ENCODE measurements at regions not wholly inside any gene's neighbourhood (a gene's known extent, or its start where the extent isn't known, plus 50 kb on each side); places are given as distances from the start of the nearest gene placed in this dataset.
"Not testable (repeated sequence)": the region's sequence is repeated elsewhere in the genome, so short reads cannot be mapped to it uniquely, and the experiment has no call there.

DNA sequence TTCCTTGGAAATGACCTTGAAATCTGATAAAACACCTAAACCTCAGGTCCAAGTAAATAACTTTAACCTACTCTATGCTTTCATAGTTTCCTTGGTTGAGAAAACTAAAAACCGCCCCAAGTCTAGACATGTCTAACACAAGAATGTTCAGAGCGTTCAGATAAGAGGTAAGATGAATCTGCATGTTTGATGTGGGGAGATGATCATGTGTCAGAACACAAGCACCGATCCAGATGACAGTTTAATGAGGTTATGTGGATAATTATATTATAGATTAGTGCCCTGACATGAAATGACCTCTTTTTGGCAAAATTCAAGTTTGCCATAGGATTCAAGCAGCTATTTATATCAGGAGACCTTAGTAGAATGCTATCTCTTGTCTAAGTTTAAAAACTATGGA lies 729.8 kb upstream of the SOX11 start:
- no peak for DNase-seq

DNA sequence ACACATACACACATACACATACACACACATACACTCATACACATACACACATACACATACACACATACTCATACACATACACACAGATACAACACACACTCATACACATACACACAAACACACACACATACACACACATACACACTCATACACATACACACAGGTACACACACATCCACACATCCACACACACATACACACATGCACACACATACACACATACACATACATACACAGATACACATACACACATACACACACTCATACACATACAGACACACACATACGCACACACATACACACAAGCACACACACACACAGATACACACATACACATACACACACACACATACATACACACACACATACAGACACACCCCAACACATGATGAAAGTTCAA lies 729.1 kb upstream of the SOX11 start:
- DNase-seq = no peak

DNA sequence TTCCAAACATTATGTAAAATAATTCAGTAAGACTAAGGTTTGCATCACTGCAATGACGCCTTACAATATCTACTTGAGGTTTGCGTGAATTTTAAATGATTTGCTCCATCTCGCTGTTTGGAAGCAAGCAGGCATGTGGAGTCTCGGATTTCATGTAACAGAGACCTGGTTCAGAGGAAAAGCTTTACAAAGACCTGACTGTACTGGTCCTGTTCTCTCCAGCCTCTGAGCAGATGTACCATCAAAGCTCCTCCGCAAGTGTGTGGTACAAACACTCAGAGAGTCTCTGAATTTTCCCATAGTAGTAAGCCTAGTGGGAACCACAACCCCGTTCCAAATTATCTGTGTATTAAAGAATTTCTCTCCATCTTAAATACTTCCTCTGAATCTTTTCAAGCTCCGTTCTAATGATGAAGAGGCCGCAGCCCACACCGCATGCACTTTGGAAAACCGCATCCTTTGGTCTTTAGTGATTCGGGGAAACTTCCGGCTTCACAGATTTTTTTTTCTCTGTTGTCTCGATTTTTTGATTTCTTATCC lies 728.1 kb upstream of the SOX11 start:
- DNase-seq = no peak

DNA sequence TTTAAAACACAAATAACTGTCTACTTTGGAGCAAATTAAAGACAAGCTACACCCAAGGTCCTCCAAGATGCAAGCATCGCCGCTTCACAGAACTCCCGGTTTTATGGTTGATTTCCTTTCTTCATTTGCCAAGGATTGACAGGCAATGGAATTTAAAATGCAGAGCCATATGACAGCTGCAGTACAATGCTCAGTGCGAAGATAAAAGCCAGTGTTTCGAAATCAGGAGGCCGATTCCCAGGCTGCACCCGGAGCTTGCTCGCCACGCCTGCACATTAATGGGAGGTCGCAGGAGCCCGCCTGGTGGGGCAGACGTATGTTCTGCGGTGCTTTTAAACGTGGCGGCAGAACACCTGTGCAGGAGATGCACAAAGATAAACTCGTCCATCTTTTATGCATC lies 727.6 kb upstream of the SOX11 start:
- no peak for DNase-seq

DNA sequence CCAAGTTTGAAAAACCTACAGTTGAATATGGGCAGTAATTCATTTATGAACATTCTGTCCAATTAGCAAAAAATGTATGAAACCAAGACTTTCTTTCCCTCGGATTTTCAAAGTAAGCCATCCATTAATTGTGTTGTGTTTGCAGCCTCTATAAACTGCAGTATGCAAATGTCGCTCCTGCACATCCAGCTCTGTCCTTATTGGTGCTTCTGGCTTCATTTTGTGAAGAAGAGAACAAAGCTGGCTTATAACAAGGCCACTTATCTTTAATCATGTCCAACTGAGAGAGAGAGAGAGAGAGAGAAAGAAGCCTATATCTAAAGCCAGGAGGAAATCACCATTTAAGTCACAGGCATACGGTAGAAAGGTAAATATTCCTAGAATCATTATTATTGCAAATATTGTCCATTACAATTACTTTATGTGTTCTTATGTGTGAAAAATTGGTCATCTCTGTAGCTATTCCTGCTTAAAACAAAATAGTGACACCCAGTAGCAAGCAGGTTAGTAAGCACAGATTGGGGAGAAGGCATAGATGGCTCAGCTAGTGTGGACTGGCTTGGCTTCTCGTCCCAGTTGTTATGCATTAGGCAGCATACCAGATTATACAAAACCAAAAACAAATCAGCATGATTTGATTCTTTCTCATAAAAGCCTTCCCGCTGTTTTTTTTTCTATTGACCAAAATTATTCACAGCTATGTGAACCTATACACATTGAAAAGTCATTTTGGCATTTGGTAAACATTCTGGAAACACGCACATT lies 726.4 kb upstream of the SOX11 start:
- DNase-seq = peak; percentile 32 to 52

DNA sequence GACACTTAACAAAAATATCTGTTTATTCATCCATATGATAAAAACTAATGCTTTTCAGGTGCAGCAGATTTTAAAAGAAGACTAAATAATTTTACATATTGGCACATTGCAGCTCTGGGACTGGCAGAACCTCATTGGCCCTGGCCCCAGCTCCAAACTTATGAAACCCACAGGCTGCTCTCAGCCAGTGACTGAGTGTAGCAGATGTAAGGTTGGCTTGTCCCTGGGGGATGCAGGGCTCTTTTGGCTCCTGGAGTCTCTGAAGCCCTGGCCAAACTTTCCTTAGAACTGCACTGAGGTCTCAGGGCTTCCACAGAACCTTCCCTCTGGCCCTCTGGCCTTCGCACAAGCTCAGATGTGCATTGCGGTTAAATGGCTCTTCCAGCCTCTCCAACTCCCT lies 725.0 kb upstream of the SOX11 start:
- no peak for DNase-seq

DNA sequence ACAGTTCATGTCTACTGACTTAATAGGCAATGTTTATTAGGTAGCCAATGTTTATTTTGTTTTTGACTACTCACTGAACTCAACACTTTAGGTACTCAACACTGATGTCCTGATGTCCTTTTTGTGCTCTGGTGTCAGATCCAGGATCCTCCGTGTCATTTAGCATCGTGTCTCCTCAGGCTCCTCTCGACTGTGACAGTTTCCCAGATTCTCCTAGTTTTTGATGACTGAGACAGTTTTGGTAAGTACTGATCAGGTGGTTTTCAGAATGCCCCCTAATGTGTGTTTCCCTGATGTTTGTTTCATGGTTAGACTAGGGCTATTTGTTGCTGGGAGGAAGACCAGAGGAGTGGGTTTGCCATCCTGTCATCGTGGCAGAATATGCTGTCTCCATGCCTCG lies 719.7 kb upstream of the SOX11 start:
- DNase-seq = no peak

DNA sequence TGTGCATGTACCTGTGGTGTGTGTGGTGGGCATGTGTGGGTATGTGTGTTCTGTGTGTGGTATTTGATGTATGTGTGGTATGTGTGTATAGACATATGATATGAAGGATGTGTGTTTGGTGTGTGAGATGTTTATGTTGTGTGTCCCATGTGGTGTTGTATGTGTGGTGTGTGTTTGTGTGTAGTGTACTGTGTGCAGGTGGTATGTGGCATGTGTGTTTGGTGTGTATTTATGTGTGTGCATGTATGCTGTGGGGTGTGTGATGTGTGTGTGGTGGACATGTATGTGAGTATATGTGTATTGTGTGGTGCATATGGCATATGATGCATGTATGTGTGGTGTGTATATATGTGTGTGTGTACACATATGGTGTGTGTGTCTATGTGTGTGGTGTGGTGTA lies 718.8 kb upstream of the SOX11 start:
- no peak for DNase-seq

DNA sequence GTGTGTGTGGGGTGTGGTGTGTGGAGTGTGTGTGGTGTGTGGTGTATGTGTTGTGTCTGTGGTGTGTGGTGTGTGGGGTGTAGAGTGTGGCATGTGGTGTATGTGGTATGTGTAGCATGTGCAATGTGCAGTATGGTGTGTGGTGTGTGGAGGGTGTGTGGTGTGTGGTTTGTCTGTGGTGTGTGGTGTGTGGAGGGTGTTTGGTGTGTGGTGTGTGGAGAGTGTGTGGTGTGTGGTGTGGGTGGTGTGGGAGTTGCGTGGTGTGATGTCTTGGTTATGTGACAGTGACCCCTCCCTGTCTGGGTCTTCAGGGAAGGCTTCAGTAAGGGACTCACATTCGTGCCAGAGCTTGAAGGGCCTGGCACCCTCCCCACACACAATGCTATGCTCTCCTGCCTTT lies 718.2 kb upstream of the SOX11 start:
- no peak for DNase-seq

DNA sequence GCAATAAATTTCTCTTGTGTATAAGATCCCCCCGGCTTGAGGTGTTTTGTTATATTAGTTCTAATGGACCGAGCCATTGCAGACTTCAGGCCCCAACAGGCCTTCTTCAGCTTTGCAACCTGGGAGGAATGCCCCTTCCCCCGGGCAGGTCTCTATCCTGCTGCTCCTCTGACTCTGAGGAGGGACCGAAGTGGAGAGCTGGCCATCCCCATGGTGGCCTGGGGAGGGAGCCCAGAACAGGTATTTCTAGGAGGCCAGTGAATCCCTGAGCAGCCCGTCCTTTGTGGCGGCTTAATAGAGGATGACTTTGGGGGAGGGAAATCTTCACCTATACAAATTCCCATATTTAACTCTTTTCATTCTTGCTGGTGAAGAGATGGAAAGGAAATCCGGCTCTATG lies 715.8 kb upstream of the SOX11 start:
- DNase-seq = no peak

DNA sequence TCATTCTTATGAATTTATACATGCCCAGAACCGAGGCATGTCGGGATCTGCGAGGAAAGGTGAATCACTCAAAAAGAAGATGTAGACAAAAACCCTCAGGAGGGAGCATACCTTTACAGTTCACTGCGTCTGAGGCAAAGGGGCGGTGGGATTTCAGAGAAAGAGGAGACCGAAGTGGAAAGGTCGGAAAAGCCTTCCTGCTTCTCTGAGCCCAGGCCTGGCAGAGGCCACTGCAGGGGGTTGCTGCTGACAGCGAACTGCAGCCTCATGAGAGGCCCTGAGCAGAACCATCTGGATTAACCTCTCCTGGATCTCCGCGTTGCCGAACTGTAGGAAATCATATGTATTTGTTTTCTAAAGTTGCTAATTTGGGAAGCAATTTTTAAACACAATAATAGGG lies 713.1 kb upstream of the SOX11 start:
- no peak for DNase-seq

DNA sequence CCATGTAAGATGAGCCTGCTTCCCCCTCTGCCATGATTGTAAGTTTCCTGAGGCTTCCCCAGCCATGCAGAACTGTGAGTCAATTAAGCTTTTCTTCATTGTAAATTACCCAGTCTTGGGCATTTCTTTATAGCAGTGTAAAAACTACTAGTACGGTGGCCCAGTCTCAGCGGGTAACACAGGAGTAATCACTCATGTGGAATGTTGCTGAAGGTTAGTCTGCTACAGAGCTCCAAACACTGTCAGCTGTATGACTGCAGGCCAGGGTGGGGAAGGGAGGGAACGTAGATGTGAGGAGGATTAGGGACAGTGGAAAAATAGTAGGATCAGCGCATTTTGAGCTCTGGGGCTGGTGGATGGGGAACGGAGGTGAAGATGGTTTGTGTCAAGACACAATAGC lies 711.2 kb upstream of the SOX11 start:
- no peak for DNase-seq

DNA sequence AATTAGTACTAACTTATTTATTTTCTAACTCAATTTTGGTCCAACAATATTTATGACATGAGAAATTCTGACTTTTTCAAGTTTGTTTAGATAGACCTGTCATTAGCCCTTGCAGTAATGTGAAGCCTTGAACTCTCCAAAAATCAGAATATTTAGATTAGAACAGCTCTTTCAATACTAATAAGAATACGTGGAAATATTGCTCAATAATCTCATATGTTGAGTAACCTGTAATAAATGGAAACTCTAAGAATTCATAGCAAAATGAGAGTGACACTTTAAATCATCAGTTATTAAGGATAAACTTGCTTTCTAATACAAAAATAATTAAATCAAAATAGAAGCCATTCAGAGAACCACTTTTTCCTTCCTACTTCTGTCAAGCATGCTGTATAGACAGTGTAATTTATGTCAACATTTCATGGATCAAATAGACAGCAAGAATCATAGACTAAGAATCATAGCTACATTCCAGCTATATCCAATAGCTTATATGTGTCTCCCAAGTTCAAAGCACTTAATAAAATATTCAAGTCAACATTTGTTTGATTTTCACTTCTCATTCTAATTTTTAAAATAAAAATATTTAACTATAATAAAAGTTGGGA lies 710.3 kb upstream of the SOX11 start:
- DNase-seq = no peak

DNA sequence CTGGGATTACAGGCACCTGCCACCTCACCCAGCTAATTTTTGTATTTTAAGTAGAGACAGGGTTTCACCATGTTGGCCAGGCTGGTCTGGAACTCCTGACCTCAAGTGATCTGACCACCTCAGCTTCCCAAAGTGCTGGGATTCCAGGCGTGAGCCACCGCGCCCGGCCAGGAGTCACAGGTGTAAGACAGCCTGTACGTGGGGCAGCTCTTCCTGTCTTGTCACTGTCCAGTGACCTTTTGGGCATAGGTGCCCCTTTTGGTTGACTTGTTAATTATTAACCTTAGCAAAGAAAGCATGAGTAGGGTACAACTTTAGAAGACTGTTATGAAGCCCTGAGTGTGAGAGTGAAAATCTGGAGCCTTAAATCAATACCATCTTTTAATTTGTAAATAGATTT lies 703.7 kb upstream of the SOX11 start:
- DNase-seq = not testable (repeated sequence)

DNA sequence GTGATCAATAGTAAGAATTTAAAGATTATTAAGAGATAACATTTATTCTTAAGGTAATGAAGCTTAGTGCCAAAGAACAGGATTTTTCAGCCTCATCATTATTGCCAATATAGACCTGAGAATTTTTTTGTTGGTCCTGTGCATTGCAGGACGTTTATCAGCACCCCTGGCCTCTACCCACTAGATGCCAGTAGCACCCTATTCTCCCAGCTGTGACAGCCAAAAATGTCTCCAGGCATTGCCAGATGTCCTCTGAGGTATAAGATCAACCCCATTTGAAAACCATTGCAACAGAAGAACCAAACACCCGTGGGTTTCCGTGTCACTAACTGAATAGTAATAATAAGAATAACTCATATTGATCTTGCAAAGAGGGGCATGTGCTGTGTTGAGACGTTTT lies 700.0 kb upstream of the SOX11 start:
- DNase-seq = no peak

DNA sequence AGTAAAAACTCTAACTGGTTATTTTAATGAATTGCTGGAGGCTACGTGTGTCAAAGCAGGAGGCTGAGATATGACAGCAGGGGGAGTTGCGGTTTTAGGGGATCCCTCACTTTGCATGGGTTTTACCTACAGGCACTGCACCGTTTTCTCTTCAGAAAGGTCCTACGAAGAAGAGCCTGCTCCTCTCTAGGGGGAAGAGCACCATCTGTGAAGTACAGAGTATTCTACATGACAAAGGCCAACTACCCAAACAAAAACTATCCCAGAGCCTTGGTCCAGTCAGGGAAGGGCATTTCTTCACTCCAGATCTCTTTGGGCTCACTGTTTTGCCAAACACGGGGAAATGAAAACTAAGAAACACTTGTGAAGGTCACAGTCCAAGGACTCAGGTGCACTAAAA lies 696.7 kb upstream of the SOX11 start:
- DNase-seq = peak; percentile 8 to 26

DNA sequence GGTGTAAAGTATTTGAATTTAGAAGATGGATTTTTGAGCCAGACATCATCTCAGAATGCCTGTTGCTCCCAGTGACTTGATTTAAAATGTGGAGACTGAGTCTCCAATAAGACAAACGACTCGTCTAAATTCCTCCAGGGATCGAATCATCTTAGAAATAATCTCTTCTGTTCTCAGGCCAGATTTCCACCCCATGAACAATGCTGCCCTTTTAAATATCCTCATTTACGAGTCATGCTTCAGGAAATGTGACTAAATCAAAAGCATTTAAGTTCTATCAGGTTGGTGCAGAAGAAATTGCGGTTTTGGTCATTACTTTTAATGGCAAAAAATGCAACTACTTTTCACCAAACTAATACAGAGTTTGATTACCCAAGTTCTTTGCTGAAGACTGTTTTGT lies 684.6 kb upstream of the SOX11 start:
- DNase-seq = no peak

DNA sequence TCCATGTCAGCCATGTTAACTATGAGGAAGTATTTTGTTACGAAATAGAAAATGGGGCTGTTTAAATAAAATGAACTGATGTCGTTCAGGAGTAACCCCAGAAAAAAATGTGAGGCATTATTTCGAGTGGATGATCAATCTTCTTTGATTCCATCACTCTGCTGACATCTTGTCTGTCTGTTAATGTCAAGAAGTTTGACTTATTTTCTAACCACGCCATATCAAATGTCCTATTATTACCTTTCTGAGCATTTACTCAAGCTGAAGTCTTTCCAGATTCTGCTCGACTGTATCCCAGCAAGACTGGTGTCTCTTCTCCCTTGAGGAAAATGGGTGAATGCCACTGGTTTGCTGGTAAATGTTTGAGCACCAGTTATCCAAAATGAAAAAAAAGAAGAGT lies 672.9 kb upstream of the SOX11 start:
- no peak for DNase-seq

DNA sequence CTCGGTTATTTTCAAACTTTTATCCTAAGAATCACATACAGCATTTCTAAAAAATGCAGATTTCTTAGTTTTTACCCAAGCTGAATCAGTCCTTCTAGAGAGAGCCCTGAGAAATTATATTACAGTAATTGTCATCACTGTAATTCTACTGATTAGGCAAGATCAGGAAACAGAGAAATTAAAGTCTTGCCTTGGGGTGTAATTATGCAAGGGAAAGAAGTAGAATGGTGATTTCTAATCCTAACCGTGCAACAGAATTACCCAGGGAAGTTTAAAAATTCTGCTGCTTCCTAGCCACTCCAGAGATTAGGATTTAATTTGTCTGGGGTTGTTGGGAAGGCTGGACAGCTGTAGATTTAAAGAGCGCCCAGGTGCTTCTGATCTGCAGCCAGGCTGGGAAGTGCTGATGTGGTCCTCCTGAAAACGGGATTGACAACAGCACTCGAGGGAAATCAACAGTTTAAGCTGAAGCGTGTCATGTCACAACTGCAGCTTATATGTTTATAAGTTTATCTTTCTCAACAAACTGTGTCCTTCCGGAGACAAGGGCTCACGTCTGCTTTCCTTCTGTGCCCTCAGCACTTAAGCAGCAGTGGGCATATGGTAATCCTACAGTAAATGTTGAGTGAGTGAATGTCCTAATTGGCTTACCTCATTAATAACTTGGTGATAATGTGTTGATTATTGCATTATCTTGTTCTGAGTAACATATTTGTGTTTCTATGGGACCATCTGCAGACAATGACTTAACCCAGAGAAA lies 671.9 kb upstream of the SOX11 start:
- no peak for DNase-seq

DNA sequence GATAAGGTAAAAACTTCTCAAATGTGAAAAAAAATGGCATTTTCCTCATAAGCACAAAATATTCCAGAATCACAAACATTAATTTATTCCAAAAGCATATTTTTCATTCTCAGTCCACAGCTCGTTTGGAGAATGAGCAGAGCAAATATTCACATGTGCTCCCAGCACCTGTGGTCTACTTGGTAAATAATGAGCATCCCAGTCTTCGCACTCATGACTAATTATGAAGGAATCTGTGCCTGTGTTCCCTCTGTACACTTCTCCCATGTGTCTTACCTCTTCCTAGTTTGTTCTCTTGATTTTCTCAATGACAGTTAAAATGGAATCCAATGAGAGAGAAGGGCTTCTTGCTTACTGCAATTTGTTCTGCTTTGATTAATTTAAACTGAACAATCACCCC lies 671.0 kb upstream of the SOX11 start:
- DNase-seq = no peak

DNA sequence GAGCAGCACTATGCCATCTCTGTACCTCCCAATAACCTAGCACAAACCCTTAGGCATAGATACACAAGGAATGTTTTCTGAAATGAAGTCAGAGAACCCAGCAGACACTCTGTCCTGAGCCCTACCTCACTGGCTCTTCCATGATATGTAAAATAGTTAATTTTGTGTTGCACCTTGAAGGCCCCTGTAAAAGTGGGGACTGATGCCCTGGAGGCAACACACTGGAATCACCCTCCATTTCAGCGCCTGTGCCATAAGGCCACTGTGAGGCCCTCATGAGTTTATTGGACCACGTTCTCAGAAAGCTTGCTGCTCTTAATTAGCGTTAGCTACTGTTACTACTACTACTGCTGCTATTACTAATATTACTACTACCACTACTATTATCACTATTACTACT lies 670.1 kb upstream of the SOX11 start:
- no peak for DNase-seq

DNA sequence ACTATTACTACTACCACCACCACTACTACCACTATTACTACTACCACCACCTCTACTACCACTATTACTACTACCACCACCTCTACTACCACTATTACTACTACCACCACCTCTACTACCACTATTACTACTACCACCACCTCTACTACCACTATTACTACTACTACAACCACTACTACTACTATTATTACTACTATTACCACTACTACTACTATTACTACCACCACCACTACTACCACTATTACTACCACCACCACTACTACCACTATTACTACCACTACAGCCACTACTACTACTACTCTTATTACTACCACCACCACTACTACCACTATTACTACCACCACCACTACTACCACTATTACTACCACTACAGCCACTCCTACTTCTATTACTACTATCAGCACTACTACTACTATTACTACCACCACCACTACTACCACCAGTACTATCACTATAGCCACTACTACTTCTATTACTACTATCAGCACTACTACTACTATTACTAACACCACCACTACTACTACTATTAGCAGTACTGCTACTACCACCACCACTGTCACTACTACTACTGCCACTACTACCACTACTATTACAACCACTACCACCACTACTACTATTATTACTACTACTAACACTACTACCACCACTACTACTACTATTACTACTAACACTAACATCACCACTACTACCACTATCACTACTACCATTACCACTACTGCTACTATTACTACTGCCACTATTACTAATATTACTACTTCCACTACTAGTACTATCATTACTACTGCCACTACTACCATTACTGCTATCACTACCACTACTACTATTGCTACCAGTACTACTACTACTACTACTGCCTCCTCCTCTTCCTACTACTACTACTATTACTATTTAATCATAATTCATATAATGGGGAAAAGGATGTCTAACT lies 669.2 kb upstream of the SOX11 start:
- not testable (repeated sequence) for DNase-seq

All from NCI-H526 (cell line).